ENCODE measurements at regions not wholly inside any gene's neighbourhood (a gene's known extent, or its start where the extent isn't known, plus 50 kb on each side); places are given as distances from the start of the nearest gene placed in this dataset.

DNA sequence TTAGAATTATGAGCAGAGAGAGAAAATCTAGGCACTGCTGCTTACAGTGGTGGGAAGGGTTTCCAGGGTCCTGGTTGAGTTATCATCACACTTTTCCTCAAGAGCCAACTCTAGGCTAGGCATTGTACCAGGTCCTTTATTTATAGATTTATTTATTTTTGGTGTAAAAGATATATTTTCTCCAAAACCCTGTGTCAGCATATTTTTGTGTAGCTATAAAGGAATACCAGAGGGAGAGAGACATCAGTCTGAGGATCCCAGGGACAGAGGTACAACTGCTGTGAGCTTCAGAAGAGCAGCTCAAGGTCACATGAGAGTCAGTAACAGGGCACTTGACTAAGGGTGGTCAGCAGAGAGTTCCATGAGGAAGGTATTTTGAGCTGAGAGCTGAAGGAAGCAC, 159.7 kb downstream of the SLC35B3 start:
- TF ChIP-seq, protein P1, sequence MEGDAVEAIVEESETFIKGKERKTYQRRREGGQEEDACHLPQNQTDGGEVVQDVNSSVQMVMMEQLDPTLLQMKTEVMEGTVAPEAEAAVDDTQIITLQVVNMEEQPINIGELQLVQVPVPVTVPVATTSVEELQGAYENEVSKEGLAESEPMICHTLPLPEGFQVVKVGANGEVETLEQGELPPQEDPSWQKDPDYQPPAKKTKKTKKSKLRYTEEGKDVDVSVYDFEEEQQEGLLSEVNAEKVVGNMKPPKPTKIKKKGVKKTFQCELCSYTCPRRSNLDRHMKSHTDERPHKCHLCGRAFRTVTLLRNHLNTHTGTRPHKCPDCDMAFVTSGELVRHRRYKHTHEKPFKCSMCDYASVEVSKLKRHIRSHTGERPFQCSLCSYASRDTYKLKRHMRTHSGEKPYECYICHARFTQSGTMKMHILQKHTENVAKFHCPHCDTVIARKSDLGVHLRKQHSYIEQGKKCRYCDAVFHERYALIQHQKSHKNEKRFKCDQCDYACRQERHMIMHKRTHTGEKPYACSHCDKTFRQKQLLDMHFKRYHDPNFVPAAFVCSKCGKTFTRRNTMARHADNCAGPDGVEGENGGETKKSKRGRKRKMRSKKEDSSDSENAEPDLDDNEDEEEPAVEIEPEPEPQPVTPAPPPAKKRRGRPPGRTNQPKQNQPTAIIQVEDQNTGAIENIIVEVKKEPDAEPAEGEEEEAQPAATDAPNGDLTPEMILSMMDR (IDR thresholded peaks at IDR 0.05; ENCODE audit: low read depth, low read length, poor library complexity, severe bottlenecking): no peak
- TF ChIP-seq EZH2phosphoT487 (IDR thresholded peaks at IDR 0.05; ENCODE audit: borderline replicate concordance, low read length): no peak

All from DOHH2 (cell line).